H9 (cell line): ENCODE measurements at regions not wholly inside any gene's neighbourhood (a gene's known extent, or its start where the extent isn't known, plus 50 kb on each side); places are given as distances from the start of the nearest gene placed in this dataset.
"Not testable (repeated sequence)": the region's sequence is repeated elsewhere in the genome, so short reads cannot be mapped to it uniquely, and the experiment has no call there.

ENCODE experiments used
- DNase-seq: peaks from one replicate; pipeline ENCODE4 v3.0.0-alpha.2; 2017
- H2AFZ ChIP-seq: one replicate; pipeline ENCODE4 v1.6.1; 2013; ENCODE audit warnings: mild to moderate bottlenecking, low read length, control low read depth, moderate library complexity
- H2AK5ac ChIP-seq: 2 replicates; pipeline ENCODE4 v1.6.1; 2013; ENCODE audit warnings: low read length, control low read depth, mixed read lengths; ENCODE audit not compliant: insufficient read length
- H2BK120ac ChIP-seq: one replicate; pipeline ENCODE4 v1.6.1; 2013; ENCODE audit warnings: low read depth, mild to moderate bottlenecking, low read length, control low read depth, inconsistent platforms; ENCODE audit not compliant: poor library complexity, severe bottlenecking
- H2BK12ac ChIP-seq: 2 replicates; pipeline ENCODE4 v1.6.1; 2013; ENCODE audit warnings: low read length, control low read depth, mixed read lengths, low read depth; ENCODE audit not compliant: insufficient read length
- H2BK15ac ChIP-seq: 2 replicates; pipeline ENCODE4 v1.6.1; 2013; ENCODE audit warnings: low read depth, low read length, control low read depth
- H2BK20ac ChIP-seq: one replicate; pipeline ENCODE4 v1.6.1; 2013; ENCODE audit warnings: low read depth, mild to moderate bottlenecking, low read length, control low read depth, inconsistent platforms; ENCODE audit not compliant: poor library complexity, severe bottlenecking
- H2BK5ac ChIP-seq: 2 replicates; pipeline ENCODE4 v1.6.1; 2013; ENCODE audit warnings: low read length, control low read depth, mixed read lengths; ENCODE audit not compliant: insufficient read length
- H3K14ac ChIP-seq: 2 replicates; pipeline ENCODE4 v1.6.1; 2013; ENCODE audit warnings: low read length, control low read depth; ENCODE audit not compliant: insufficient read depth
- H3K18ac ChIP-seq: 2 replicates; pipeline ENCODE4 v1.6.1; 2013; ENCODE audit warnings: low read depth, mild to moderate bottlenecking, mixed read lengths, low read length, control low read depth; ENCODE audit not compliant: insufficient read length
- H3K23ac ChIP-seq: 2 replicates; pipeline ENCODE4 v1.6.1; 2013; ENCODE audit warnings: low read length, control low read depth, mixed read lengths, low read depth; ENCODE audit not compliant: insufficient read length
- H3K23me2 ChIP-seq: 2 replicates; pipeline ENCODE4 v1.6.1; 2013; ENCODE audit warnings: low read depth, mild to moderate bottlenecking, mixed read lengths, low read length, control low read depth; ENCODE audit not compliant: insufficient read length, poor library complexity, severe bottlenecking
- H3K27ac ChIP-seq: 2 replicates; pipeline ENCODE4 v1.5.1; 2013; ENCODE audit warnings: low read length, control low read depth, mixed read lengths, low read depth; ENCODE audit not compliant: insufficient read length
- H3K27me3 ChIP-seq: 2 replicates; pipeline ENCODE4 v1.6.1; 2013; ENCODE audit warnings: low read length, control low read depth, inconsistent platforms; ENCODE audit not compliant: insufficient read depth
- H3K4ac ChIP-seq: 2 replicates; pipeline ENCODE4 v1.6.1; 2013; ENCODE audit warnings: low read depth, mild to moderate bottlenecking, control low read depth, inconsistent platforms, low read length, moderate library complexity
- H3K4me1 ChIP-seq: 2 replicates; pipeline ENCODE4 v1.6.1; 2013; ENCODE audit warnings: low read length, control low read depth, inconsistent platforms; ENCODE audit not compliant: insufficient read depth
- H3K4me2 ChIP-seq: 2 replicates; pipeline ENCODE4 v1.6.1; 2013; ENCODE audit warnings: low read length, control low read depth, mixed read lengths; ENCODE audit not compliant: insufficient read length, insufficient read depth
- H3K56ac ChIP-seq: 2 replicates; pipeline ENCODE4 v1.6.1; 2013; ENCODE audit warnings: low read depth, mild to moderate bottlenecking, mixed read lengths, low read length, control low read depth; ENCODE audit not compliant: insufficient read length
- H3K79me1 ChIP-seq: 2 replicates; pipeline ENCODE4 v1.6.1; 2013; ENCODE audit warnings: low read depth, mild to moderate bottlenecking, moderate library complexity, low read length, control low read depth, inconsistent platforms; ENCODE audit not compliant: insufficient read depth, poor library complexity, severe bottlenecking
- H3K79me2 ChIP-seq: 2 replicates; pipeline ENCODE4 v1.6.1; 2013; ENCODE audit warnings: low read length, control low read depth, inconsistent platforms; ENCODE audit not compliant: insufficient read depth
- H3K9ac ChIP-seq: 2 replicates; pipeline ENCODE4 v1.6.1; 2013; ENCODE audit warnings: low read length, control low read depth, mixed read lengths; ENCODE audit not compliant: insufficient read length; ENCODE audit errors: extremely low read depth
- H3K9me3 ChIP-seq: one replicate; pipeline ENCODE4 v1.6.1; 2013; ENCODE audit warnings: low read depth, low read length, inconsistent platforms; ENCODE audit not compliant: control insufficient read depth
- H3T11ph ChIP-seq: one replicate; pipeline ENCODE4 v1.6.1; 2013; ENCODE audit warnings: mild to moderate bottlenecking, low read length, control low read depth, inconsistent platforms
- H4K20me1 ChIP-seq: one replicate; pipeline ENCODE4 v1.6.1; 2013; ENCODE audit not compliant: control insufficient read depth, insufficient read length, insufficient read depth
- H4K5ac ChIP-seq: 2 replicates; pipeline ENCODE4 v1.6.1; 2013; ENCODE audit warnings: low read depth, mild to moderate bottlenecking, mixed read lengths, low read length, control low read depth; ENCODE audit not compliant: insufficient read length
- H4K8ac ChIP-seq: replicated peaks from 2 replicates; pipeline ENCODE4 v1.6.1; 2013; ENCODE audit warnings: low read length, control low read depth, mixed read lengths, low read depth; ENCODE audit not compliant: insufficient read length
- H4K91ac ChIP-seq: 2 replicates; pipeline ENCODE4 v1.6.1; 2013; ENCODE audit warnings: low read depth, mild to moderate bottlenecking, moderate library complexity, mixed read lengths, low read length, control low read depth; ENCODE audit not compliant: insufficient read length
- H3K27ac Mint-ChIP-seq, 3 experiments: 2 replicates in 2 of 3; 3 replicates in 1 of 3; pipeline ENCODE4 v1.8.0; 2020 to 2021; ENCODE audit warnings: mixed read lengths in 3 of 3, mild to moderate bottlenecking in 1 of 3, moderate library complexity in 1 of 3
- H3K27me3 Mint-ChIP-seq: 2 replicates; pipeline ENCODE4 v1.8.0; 2021; ENCODE audit warnings: low read depth, mild to moderate bottlenecking, moderate library complexity, mixed read lengths
- H3K36me3 Mint-ChIP-seq, 3 experiments: 2 replicates in 2 of 3; 3 replicates in 1 of 3; pipeline ENCODE4 v1.8.0; 2020 to 2021; ENCODE audit warnings: low read depth in 3 of 3, mixed read lengths in 3 of 3; ENCODE audit not compliant: insufficient read depth in 1 of 3
- H3K4me1 Mint-ChIP-seq, 2 experiments: 2 replicates each; pipeline ENCODE4 v1.8.0; 2020; ENCODE audit warnings: mixed read lengths in 2 of 2
- H3K4me3 Mint-ChIP-seq, 2 experiments: 2 replicates in 1 of 2; 3 replicates in 1 of 2; pipeline ENCODE4 v1.8.0; 2020 to 2021; ENCODE audit warnings: mild to moderate bottlenecking in 2 of 2, mixed read lengths in 2 of 2, moderate library complexity in 1 of 2
- H3K9me3 Mint-ChIP-seq, 2 experiments: 2 replicates in 1 of 2; 3 replicates in 1 of 2; pipeline ENCODE4 v1.8.0; 2020; ENCODE audit warnings: mild to moderate bottlenecking in 2 of 2, mixed read lengths in 2 of 2, moderate library complexity in 1 of 2
- CTCF ChIP-seq: fragments of 200-600 bp; sonication (generic); conservative IDR thresholded peaks from 3 replicates; pipeline ENCODE4 v1.8.0; 2021; ENCODE audit warnings: antibody characterized with exemption, mild to moderate bottlenecking
- WGBS: extraction: QIAGEN DNeasy Blood & Tissue Kit; methylation state at CpG from one replicate; pipeline ENCODE4 v1.1.7; 2013; ENCODE audit warnings: missing lambda C conversion rate, low lambda C conversion rate, mixed read lengths; ENCODE audit not compliant: insufficient read length; ENCODE audit errors: extremely low coverage; 5-methylcytosine and 5-hydroxymethylcytosine counted together

- Histone ChIP-seq H2BK120ac (no peak overlapping the region), H2BK12ac (no peak overlapping the region), H3K27me3 (no peaks in the 10 kb centered on the region), H3K18ac (no peak overlapping the region), H2BK20ac (no peak overlapping the region), H3K56ac (no peak overlapping the region), H4K5ac (no peak overlapping the region), H3K9ac (no peak overlapping the region), H3K23ac (no peak overlapping the region), H2BK5ac (no peak overlapping the region), H4K8ac (no peak overlapping the region), H2BK15ac (no peak overlapping the region), H3K14ac (no peak overlapping the region), H3K4me1 (no peaks in the 10 kb centered on the region), H2AFZ (no peak overlapping the region), H3K27ac (no peak overlapping the region), H3K79me2 (no peaks in the 10 kb centered on the region), H4K91ac (no peak overlapping the region), H2AK5ac (no peak overlapping the region), H3K9me3 (peaks cover 4% of the 10 kb centered on the region), H3K23me2 (no peaks in the 10 kb centered on the region), H3K79me1 (no peaks in the 10 kb centered on the region), H4K20me1 (no peaks in the 10 kb centered on the region), H3T11ph (no peak overlapping the region), H3K4me2 (no peak overlapping the region), H3K4ac (no peak overlapping the region)
- DNase-seq, result no peak
- no peaks in the 10 kb centered on the region; the same call in none of the 2 replicates for H3K27me3 Mint-ChIP-seq
- H3K4me3 Mint-ChIP-seq, result no peak overlapping the region
- H3K27ac Mint-ChIP-seq, result no peak overlapping the region; a peak in 1 of 7 replicates
- no peak for TF ChIP-seq CTCF
- peaks cover 22 to 25% of the 10 kb centered on the region in 2 experiments for H3K4me1 Mint-ChIP-seq
- H3K9me3 Mint-ChIP-seq, result peaks cover 11 to 13% of the 10 kb centered on the region in 2 experiments
- peaks cover 0 to 15% (median 0%) of the 10 kb centered on the region in 3 experiments; a peak in 2 of 7 replicates for H3K36me3 Mint-ChIP-seq
- no CpG with 5 or more reads among the region's 7 CpGs for WGBS
Measured at GRCh38 chr1:181222972-181223505, 134.5 kb downstream of the IER5 start.

DNA sequence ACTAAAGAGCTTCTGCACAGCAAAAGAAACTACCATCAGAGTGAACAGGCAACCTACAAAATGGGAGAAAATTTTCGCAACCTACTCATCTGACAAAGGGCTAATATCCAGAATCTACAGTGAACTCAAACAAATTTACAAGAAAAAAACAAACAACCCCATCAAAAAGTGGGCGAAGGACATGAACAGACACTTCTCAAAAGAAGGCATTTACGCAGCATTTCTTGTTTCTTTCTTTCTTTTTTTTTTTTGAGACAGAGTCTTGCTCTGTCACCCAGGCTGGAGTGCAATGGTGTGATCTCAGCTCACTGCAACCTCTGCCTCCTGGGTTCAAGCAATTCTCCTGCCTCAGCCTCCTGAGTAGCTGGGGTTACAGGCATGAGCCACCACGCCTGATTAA is 138.2 kb downstream of the IER5 start:
- not testable (repeated sequence) for H2BK12ac ChIP-seq, H3K27me3 Mint-ChIP-seq

More for the DNA sequence above, 138.2 kb downstream of the IER5 start:
- H2BK15ac ChIP-seq, H3K27me3 ChIP-seq, H3K27ac Mint-ChIP-seq, H3K4me3 Mint-ChIP-seq, H3K4me2 ChIP-seq, H3K4me1 Mint-ChIP-seq, H3K27ac ChIP-seq, DNase-seq, H3T11ph ChIP-seq, H3K9ac ChIP-seq, H2AK5ac ChIP-seq, H2BK5ac ChIP-seq, H3K4ac ChIP-seq, H3K79me1 ChIP-seq, H2BK20ac ChIP-seq, H3K4me1 ChIP-seq, H2AFZ ChIP-seq, H4K91ac ChIP-seq, H3K79me2 ChIP-seq, H2BK120ac ChIP-seq, H3K23me2 ChIP-seq, H3K9me3 ChIP-seq, H4K8ac ChIP-seq, H4K5ac ChIP-seq, H3K56ac ChIP-seq, H3K23ac ChIP-seq, H3K18ac ChIP-seq, H4K20me1 ChIP-seq, H3K14ac ChIP-seq: not testable (repeated sequence)
- H3K36me3 Mint-ChIP-seq, result peaks cover 0 to 15% (median 0%) of the 10 kb centered on the region in 3 experiments; a peak in 2 of 7 replicates
- peaks cover 11 to 13% of the 10 kb centered on the region in 2 experiments for H3K9me3 Mint-ChIP-seq
- no CpG with 5 or more reads among the region's 4 CpGs for WGBS
